AG04449 (cell line): ENCODE measurements at regions not wholly inside any gene's neighbourhood (a gene's known extent, or its start where the extent isn't known, plus 50 kb on each side); places are given as distances from the start of the nearest gene placed in this dataset.

Experiments used
- CTCF ChIA-PET: fragments of 350-600 bp; formaldehyde crosslinking; extraction: SDS; loops from one replicate; lab custom pipeline; 2021; ENCODE audit warnings: antibody characterized with exemption; lab: Yijun Ruan, JAX
- POLR2A ChIA-PET: fragments of 400-600, 350-600 bp; formaldehyde crosslinking; extraction: SDS; loops from one replicate; lab custom pipeline; 2020; ENCODE audit warnings: antibody characterized with exemption, inconsistent platforms; lab: Yijun Ruan, JAX
- DNase-seq: peaks from one replicate; pipeline ENCODE4 v3.0.0-alpha.2; 2010; ENCODE audit warnings: low read depth, low spot score
- H3K4me3 ChIP-seq: 2 replicates; pipeline ENCODE4 v1.5.1; 2011; ENCODE audit warnings: low read depth, mild to moderate bottlenecking, control low read depth, low read length
- CTCF ChIP-seq: IDR thresholded peaks from one replicate; pipeline ENCODE4 v1.5.1; 2011; ENCODE audit warnings: mild to moderate bottlenecking, moderate library complexity, low read length, control low read depth, inconsistent platforms; ENCODE audit not compliant: insufficient read depth; ENCODE audit errors: missing control alignments

DNA sequence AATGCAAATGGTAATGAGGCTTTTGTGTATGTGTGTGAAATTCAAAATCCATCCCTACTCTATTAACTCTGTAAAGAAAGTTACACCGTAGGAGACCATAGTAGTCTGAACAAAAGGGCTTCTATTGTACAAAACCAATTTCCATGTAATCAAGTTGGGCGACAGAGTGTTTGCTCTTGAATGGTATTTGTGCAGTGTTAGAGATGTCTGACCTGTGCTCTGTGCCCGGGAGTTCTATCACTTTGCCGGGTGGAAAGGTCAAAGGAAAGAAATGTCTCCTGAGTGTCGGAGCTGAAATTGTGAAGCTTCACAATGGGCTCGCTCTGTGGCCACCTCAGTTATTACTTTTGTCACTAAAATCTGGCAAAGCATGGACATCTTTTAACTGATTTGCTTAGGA, 312.0 kb downstream of the SAMD5 start:
- no peak for TF ChIP-seq CTCF
- ChIA-PET CTCF (no interaction called here), POLR2A (no interaction called here)
- DNase-seq, result no peak
- no peak overlapping the region for H3K4me3 ChIP-seq

- DNase-seq, result no peak
- no peak overlapping the region for H3K4me3 ChIP-seq
- POLR2A ChIA-PET, result no interaction called here
- CTCF ChIA-PET, result no interaction called here
- TF ChIP-seq CTCF, result no peak
Observed at GRCh38 chr6:147821295-147821897, 312.9 kb downstream of the SAMD5 start.

GRCh38 chr6:147823936-147824335, 315.4 kb downstream of the SAMD5 start:
- CTCF ChIA-PET, result no interaction called here
- TF ChIP-seq CTCF, result no peak
- DNase-seq, result no peak
- POLR2A ChIA-PET, result no interaction called here
- no peak overlapping the region for H3K4me3 ChIP-seq

DNA sequence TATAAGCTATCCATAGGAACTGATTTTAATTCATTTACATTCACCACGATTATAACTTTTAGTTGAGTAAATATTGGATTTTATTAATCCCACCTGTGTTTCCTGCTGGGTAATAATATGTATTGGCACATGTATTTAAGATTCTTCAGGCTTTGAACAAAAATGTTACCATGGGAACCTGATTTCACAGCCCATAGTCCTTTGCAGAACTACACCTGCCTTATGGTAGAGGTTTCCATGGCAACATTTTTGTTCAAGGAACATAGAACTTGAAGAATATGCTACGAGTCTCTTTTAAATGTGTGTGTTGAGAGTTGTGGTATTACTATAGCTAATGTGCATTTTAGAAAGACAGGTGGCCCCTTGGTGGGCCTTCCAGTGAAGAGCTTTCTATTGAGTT, 317.4 kb downstream of the SAMD5 start:
- CTCF ChIA-PET, result no interaction called here
- no peak overlapping the region for H3K4me3 ChIP-seq
- DNase-seq, result no peak
- POLR2A ChIA-PET, result no interaction called here
- TF ChIP-seq CTCF, result no peak

DNA sequence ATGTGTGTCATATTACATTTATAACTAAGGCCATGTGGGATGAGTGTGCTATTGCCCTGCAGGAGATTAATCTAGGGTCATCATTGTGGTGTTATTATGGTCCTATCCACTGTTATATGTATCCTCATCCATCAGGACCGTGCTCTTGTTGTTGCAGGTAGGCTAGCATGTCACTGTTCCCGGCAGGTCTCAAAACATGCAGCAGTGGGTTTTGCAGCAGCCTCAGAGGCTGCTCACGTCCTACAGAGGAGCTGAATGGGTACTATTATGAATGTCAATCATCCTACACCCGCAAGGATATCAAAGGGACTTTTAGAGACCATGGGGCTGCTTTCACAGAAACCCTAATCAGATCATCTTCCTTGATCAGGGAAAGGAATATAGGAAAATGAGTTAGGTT, 318.2 kb downstream of the SAMD5 start:
- TF ChIP-seq CTCF, result no peak
- no peak overlapping the region for H3K4me3 ChIP-seq
- no peak for DNase-seq
- POLR2A ChIA-PET, result no interaction called here
- CTCF ChIA-PET, result no interaction called here

GRCh38 chr6:147829418-147829817, 320.9 kb downstream of the SAMD5 start:
- no peak for TF ChIP-seq CTCF
- POLR2A ChIA-PET, result no interaction called here
- CTCF ChIA-PET, result no interaction called here
- DNase-seq, result no peak
- no peak overlapping the region for H3K4me3 ChIP-seq
